Kidney epithelial cell (primary cell): ENCODE measurements at regions not wholly inside any gene's neighbourhood (a gene's known extent, or its start where the extent isn't known, plus 50 kb on each side); places are given as distances from the start of the nearest gene placed in this dataset.

ENCODE experiments used
- DNase-seq: peaks from one replicate; pipeline ENCODE4 v3.0.0-alpha.2; 2010; ENCODE audit warnings: low read depth
- H3K27me3 ChIP-seq: 2 replicates; pipeline ENCODE4 v1.6.0; 2011; ENCODE audit warnings: low read length; ENCODE audit not compliant: control insufficient read depth, insufficient read depth
- H3K36me3 ChIP-seq: 2 replicates; pipeline ENCODE4 v1.5.1; 2011; ENCODE audit warnings: low read length; ENCODE audit not compliant: control insufficient read depth, insufficient read depth
- H3K4me3 ChIP-seq: 2 replicates; pipeline ENCODE4 v1.5.1; 2011; ENCODE audit warnings: low read depth, mild to moderate bottlenecking, control low read depth, low read length
- CTCF ChIP-seq: IDR thresholded peaks from 2 replicates; pipeline ENCODE4 v1.5.1; 2011; ENCODE audit warnings: mild to moderate bottlenecking, moderate library complexity, low read length, control low read depth, inconsistent platforms; ENCODE audit not compliant: insufficient read depth, poor library complexity, severe bottlenecking

- H3K27me3 ChIP-seq, result peaks cover 6% of the 10 kb centered on the region
- TF ChIP-seq CTCF, result no peak
- no peaks in the 10 kb centered on the region for H3K36me3 ChIP-seq
- no peak for DNase-seq
- no peak overlapping the region for H3K4me3 ChIP-seq
These were observed 634.0 kb downstream of the IRX1 start for GRCh38 chr5:4229414-4230292.

GRCh38 chr5:4230471-4230785, 634.8 kb downstream of the IRX1 start:
- TF ChIP-seq CTCF, result no peak
- no peak for DNase-seq

GRCh38 chr5:4230786-4231641, 635.4 kb downstream of the IRX1 start:
- H3K4me3 ChIP-seq, result no peak overlapping the region
- no peak for TF ChIP-seq CTCF
- H3K27me3 ChIP-seq, result peaks cover 6% of the 10 kb centered on the region
- no peaks in the 10 kb centered on the region for H3K36me3 ChIP-seq
- DNase-seq, result no peak

More at GRCh38 chr5:4230471-4230785, 634.8 kb downstream of the IRX1 start:
- H3K4me3 ChIP-seq, result no peak overlapping the region
- H3K36me3 ChIP-seq, result no peaks in the 10 kb centered on the region
- H3K27me3 ChIP-seq, result peaks cover 6% of the 10 kb centered on the region

GRCh38 chr5:4232084-4232483, 636.5 kb downstream of the IRX1 start:
- no peak for TF ChIP-seq CTCF
- Histone ChIP-seq H3K4me3 (no peak overlapping the region), H3K36me3 (no peaks in the 10 kb centered on the region), H3K27me3 (peaks cover 6% of the 10 kb centered on the region)
- no peak for DNase-seq

GRCh38 chr5:4233671-4234070, 638.0 kb downstream of the IRX1 start:
- TF ChIP-seq CTCF, result no peak
- no peak for DNase-seq
- no peaks in the 10 kb centered on the region for H3K36me3 ChIP-seq
- H3K27me3 ChIP-seq, result peaks cover 6% of the 10 kb centered on the region
- H3K4me3 ChIP-seq, result no peak overlapping the region
